ENCODE measurements at regions not wholly inside any gene's neighbourhood (a gene's known extent, or its start where the extent isn't known, plus 50 kb on each side); places are given as distances from the start of the nearest gene placed in this dataset.

- TF ChIP-seq POLR2AphosphoS5 (IDR thresholded peaks at IDR 0.05; ENCODE audit: low read depth, low read length), result no peak
- TF ChIP-seq POU2F2 (IDR thresholded peaks at IDR 0.05; ENCODE audit: low read depth, low read length), result no peak
- no peak for TF ChIP-seq POLR2A (IDR thresholded peaks at IDR 0.05; ENCODE audit: low read depth, low read length)
- no peak for TF ChIP-seq TAF1 (IDR thresholded peaks at IDR 0.05; ENCODE audit: low read depth, low read length)
- TF ChIP-seq SPI1 (IDR thresholded peaks at IDR 0.05; ENCODE audit: low read depth, low read length), result no peak
- no peak for TF ChIP-seq PAX5 (IDR thresholded peaks at IDR 0.05; ENCODE audit: insufficient read depth, low read length, severe bottlenecking)
Observed at GRCh38 chr18:42338683-42339082, 383.6 kb downstream of the PIK3C3 start.
